ENCODE measurements at regions not wholly inside any gene's neighbourhood (a gene's known extent, or its start where the extent isn't known, plus 50 kb on each side); places are given as distances from the start of the nearest gene placed in this dataset.
"Not testable (repeated sequence)": the region's sequence is repeated elsewhere in the genome, so short reads cannot be mapped to it uniquely, and the experiment has no call there.

- DNase-seq, result no peak
Observed at GRCh38 chr3:178095522-178095921, 440.7 kb upstream of the KCNMB2 start.

GRCh38 chr3:178096955-178097354 is 439.3 kb upstream of the KCNMB2 start:
- no peak for DNase-seq

- no peak for DNase-seq
Observed at GRCh38 chr3:178097576-178097975, 438.7 kb upstream of the KCNMB2 start.

GRCh38 chr3:178099274-178099673 is 437.0 kb upstream of the KCNMB2 start:
- no peak for DNase-seq

- no peak for DNase-seq
Observed at GRCh38 chr3:178099862-178100261, 436.4 kb upstream of the KCNMB2 start.

GRCh38 chr3:178100908-178101307 is 435.3 kb upstream of the KCNMB2 start:
- DNase-seq, result no peak

- no peak for DNase-seq
Observed at GRCh38 chr3:178103140-178103539, 433.1 kb upstream of the KCNMB2 start.

GRCh38 chr3:178107804-178108203 is 428.4 kb upstream of the KCNMB2 start:
- no peak for DNase-seq

- no peak for DNase-seq
Observed at GRCh38 chr3:178109691-178110090, 426.5 kb upstream of the KCNMB2 start.

- no peak for DNase-seq
Observed at GRCh38 chr3:178112134-178112533, 424.1 kb upstream of the KCNMB2 start.

GRCh38 chr3:178112552-178112951 is 423.7 kb upstream of the KCNMB2 start:
- DNase-seq, result not testable (repeated sequence)

- DNase-seq, result no peak
Observed at GRCh38 chr3:178117641-178118040, 418.6 kb upstream of the KCNMB2 start.

- DNase-seq, result not testable (repeated sequence)
Observed at GRCh38 chr3:178119608-178120295, 416.5 kb upstream of the KCNMB2 start.

- no peak for DNase-seq
Observed at GRCh38 chr3:178120367-178120766, 415.9 kb upstream of the KCNMB2 start.

- DNase-seq, result no peak
Observed at GRCh38 chr3:178126686-178127085, 409.6 kb upstream of the KCNMB2 start.

- DNase-seq, result no peak
Observed at GRCh38 chr3:178127221-178127620, 409.0 kb upstream of the KCNMB2 start.

GRCh38 chr3:178129109-178129508 is 407.1 kb upstream of the KCNMB2 start:
- DNase-seq, result no peak

- no peak for DNase-seq
Observed at GRCh38 chr3:178131801-178132200, 404.4 kb upstream of the KCNMB2 start.

GRCh38 chr3:178137206-178137605 is 399.0 kb upstream of the KCNMB2 start:
- DNase-seq, result no peak

- DNase-seq, result no peak
Observed at GRCh38 chr3:178137831-178138230, 398.4 kb upstream of the KCNMB2 start.

GRCh38 chr3:178139116-178139515 is 397.1 kb upstream of the KCNMB2 start:
- no peak for DNase-seq

- DNase-seq, result no peak
Observed at GRCh38 chr3:178140531-178141304, 395.5 kb upstream of the KCNMB2 start.

- DNase-seq, result not testable (repeated sequence)
Observed at GRCh38 chr3:178141305-178141684, 394.9 kb upstream of the KCNMB2 start.

- DNase-seq, result peak; percentile 72
Observed at GRCh38 chr3:178146406-178146831, 389.8 kb upstream of the KCNMB2 start.

Measured in islet precursor cell (in vitro differentiated cells).